ENCODE measurements at regions not wholly inside any gene's neighbourhood (a gene's known extent, or its start where the extent isn't known, plus 50 kb on each side); places are given as distances from the start of the nearest gene placed in this dataset.

DNA sequence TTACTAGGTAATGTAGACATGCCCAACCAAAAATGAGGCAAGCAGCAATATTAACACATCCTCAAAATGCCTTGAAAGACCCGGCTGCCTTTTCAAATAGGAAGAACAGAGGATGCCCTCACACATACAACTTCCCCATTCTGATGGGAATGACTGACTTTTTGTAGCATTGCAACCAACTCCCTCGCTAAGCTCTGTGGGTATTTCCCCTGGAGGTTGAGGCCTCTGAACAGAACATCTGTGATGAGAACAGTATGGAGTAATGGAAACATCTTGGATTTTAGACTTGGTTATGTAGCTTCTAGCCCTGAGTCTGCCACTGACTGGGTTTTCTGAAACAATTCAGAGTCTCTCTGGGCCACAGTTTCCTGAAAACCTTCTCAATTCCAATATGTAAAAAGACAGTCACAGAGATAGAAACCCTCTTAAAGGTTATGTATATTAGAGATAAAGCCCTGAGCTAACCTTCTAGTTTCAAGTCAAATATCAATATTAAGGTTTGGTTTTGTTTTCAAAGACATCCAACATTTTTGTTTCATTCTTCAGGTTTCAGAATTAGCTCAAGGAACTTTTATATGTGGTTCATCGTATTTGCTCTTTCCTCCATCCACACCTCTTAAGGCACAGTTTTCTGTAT is 311.5 kb downstream of the SETD4 start:
- no peak for TF ChIP-seq ZNF70 (CRISPR knock-in tag; IDR thresholded peaks at IDR 0.05)
- no peak for TF ChIP-seq ISL1 (CRISPR knock-in tag; IDR thresholded peaks at IDR 0.05)
- no peak for TF ChIP-seq ARNTL (CRISPR knock-in tag; IDR thresholded peaks at IDR 0.05; ENCODE audit: borderline replicate concordance, low read depth)
- no peak for ATAC-seq

DNA sequence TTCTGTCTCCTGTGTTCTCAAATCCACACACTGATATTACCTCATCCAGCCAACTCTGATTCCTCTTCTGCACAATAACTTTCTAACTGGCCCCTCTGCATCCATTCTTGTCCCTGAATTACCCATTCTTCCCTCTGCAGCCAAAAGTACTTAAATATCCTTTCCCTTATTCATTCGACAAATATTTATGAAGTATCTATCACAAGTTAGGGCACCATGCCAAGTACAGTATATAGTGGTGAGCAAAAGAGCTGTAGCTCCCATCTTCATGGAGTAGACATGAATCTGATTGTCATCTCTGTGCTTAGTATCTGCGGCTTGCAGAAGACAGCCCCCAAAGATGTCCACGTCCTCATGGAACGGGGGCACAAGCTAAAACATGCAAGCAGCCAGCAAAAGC is 316.8 kb downstream of the SETD4 start:
- no peak for ATAC-seq

GRCh38 chr21:35738347-35738961 is 321.9 kb downstream of the SETD4 start:
- peak; percentile 65 for ATAC-seq
- TF ChIP-seq ZC3H10 (CRISPR knock-in tag; IDR thresholded peaks at IDR 0.05), result no peak
- no peak for TF ChIP-seq ISL1 (CRISPR knock-in tag; IDR thresholded peaks at IDR 0.05)
- TF ChIP-seq, protein P1, sequence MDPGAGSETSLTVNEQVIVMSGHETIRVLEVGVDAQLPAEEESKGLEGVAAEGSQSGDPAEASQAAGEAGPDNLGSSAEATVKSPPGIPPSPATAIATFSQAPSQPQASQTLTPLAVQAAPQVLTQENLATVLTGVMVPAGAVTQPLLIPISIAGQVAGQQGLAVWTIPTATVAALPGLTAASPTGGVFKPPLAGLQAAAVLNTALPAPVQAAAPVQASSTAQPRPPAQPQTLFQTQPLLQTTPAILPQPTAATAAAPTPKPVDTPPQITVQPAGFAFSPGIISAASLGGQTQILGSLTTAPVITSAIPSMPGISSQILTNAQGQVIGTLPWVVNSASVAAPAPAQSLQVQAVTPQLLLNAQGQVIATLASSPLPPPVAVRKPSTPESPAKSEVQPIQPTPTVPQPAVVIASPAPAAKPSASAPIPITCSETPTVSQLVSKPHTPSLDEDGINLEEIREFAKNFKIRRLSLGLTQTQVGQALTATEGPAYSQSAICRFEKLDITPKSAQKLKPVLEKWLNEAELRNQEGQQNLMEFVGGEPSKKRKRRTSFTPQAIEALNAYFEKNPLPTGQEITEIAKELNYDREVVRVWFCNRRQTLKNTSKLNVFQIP (CRISPR knock-in tag; IDR thresholded peaks at IDR 0.05; ENCODE audit: borderline replicate concordance, low read depth), result no peak
- TF ChIP-seq ZFP30 (CRISPR knock-in tag; IDR thresholded peaks at IDR 0.05), result no peak
- TF ChIP-seq SNAI2 (CRISPR knock-in tag; IDR thresholded peaks at IDR 0.05), result no peak
- TF ChIP-seq ZNF8 (CRISPR knock-in tag; IDR thresholded peaks at IDR 0.05), result no peak
- no peak for TF ChIP-seq TOX (CRISPR knock-in tag; IDR thresholded peaks at IDR 0.05; ENCODE audit: borderline replicate concordance)
- TF ChIP-seq ZFP3 (CRISPR knock-in tag; IDR thresholded peaks at IDR 0.05), result no peak
- TF ChIP-seq CREB5 (CRISPR knock-in tag; IDR thresholded peaks at IDR 0.05; ENCODE audit: low read depth), result no peak
- TF ChIP-seq PPARA (CRISPR knock-in tag; IDR thresholded peaks at IDR 0.05; ENCODE audit: borderline replicate concordance), result no peak

More for the DNA sequence above, 316.8 kb downstream of the SETD4 start:
- TF ChIP-seq ZNF565 (CRISPR knock-in tag; conservative IDR thresholded peaks at IDR 0.05; ENCODE audit: low read depth) (no peak), CSRNP3 (CRISPR knock-in tag; IDR thresholded peaks at IDR 0.05) (no peak), CSDC2 (CRISPR knock-in tag; IDR thresholded peaks at IDR 0.05) (no peak), PATZ1 (CRISPR knock-in tag; IDR thresholded peaks at IDR 0.05; ENCODE audit: borderline replicate concordance) (no peak), GLIS3 (CRISPR knock-in tag; IDR thresholded peaks at IDR 0.05) (no peak), ISL1 (CRISPR knock-in tag; IDR thresholded peaks at IDR 0.05) (no peak), OSR1 (CRISPR knock-in tag; IDR thresholded peaks at IDR 0.05) (no peak)
- TF ChIP-seq, protein P1 (CRISPR knock-in tag; IDR thresholded peaks at IDR 0.05; ENCODE audit: borderline replicate concordance, low read depth), result no peak

GRCh38 chr21:35737899-35738346 is 322.4 kb downstream of the SETD4 start:
- no peak; the same call in 2 of the 3 replicates for ATAC-seq
- TF ChIP-seq TSHZ2 (CRISPR knock-in tag; IDR thresholded peaks at IDR 0.05), result no peak
- no peak for TF ChIP-seq ZNF565 (CRISPR knock-in tag; conservative IDR thresholded peaks at IDR 0.05; ENCODE audit: low read depth)
- TF ChIP-seq TOX (CRISPR knock-in tag; IDR thresholded peaks at IDR 0.05; ENCODE audit: borderline replicate concordance), result no peak

All from SK-N-SH treated with all-trans-retinoic acid at 6 μM for 48 hours (cell line).